RPMI7951 (cell line): ENCODE measurements at regions not wholly inside any gene's neighbourhood (a gene's known extent, or its start where the extent isn't known, plus 50 kb on each side); places are given as distances from the start of the nearest gene placed in this dataset.

ENCODE experiments used
- DNase-seq: peaks from one replicate; pipeline ENCODE4 v3.0.0-alpha.2; 2012; ENCODE audit warnings: low read depth

- DNase-seq, result no peak
These were observed 700.1 kb downstream of the MED13L start for GRCh38 chr12:115577401-115577800.

- no peak for DNase-seq
These were observed 702.7 kb downstream of the MED13L start for GRCh38 chr12:115574826-115575225.

- no peak for DNase-seq
These were observed 705.1 kb downstream of the MED13L start for GRCh38 chr12:115572440-115572839.

- DNase-seq, result no peak
These were observed 706.0 kb downstream of the MED13L start for GRCh38 chr12:115571446-115571845.

- DNase-seq, result no peak
These were observed 706.5 kb downstream of the MED13L start for GRCh38 chr12:115571027-115571426.

GRCh38 chr12:115570069-115570777, 707.3 kb downstream of the MED13L start:
- DNase-seq, result peak; percentile 64

- DNase-seq, result peak; percentile 11
These were observed 708.0 kb downstream of the MED13L start for GRCh38 chr12:115569345-115570068.

- no peak for DNase-seq
These were observed 719.2 kb downstream of the MED13L start for GRCh38 chr12:115558281-115558680.

- no peak for DNase-seq
These were observed 723.9 kb downstream of the MED13L start for GRCh38 chr12:115553622-115554021.

- peak; percentile 47 for DNase-seq
These were observed 734.2 kb downstream of the MED13L start for GRCh38 chr12:115543269-115543668.

- peak; percentile 72 for DNase-seq
These were observed 734.8 kb downstream of the MED13L start for GRCh38 chr12:115542656-115543055.

GRCh38 chr12:115541891-115542421, 735.5 kb downstream of the MED13L start:
- DNase-seq, result peak; percentile 45

GRCh38 chr12:115528466-115528865, 749.0 kb downstream of the MED13L start:
- DNase-seq, result peak; percentile 20

GRCh38 chr12:115521771-115522409, 755.6 kb downstream of the MED13L start:
- DNase-seq, result no peak

- DNase-seq, result no peak
These were observed 757.6 kb downstream of the MED13L start for GRCh38 chr12:115519887-115520286.

GRCh38 chr12:115519359-115519758, 758.1 kb downstream of the MED13L start:
- DNase-seq, result no peak

- no peak for DNase-seq
These were observed 759.6 kb downstream of the MED13L start for GRCh38 chr12:115517913-115518312.

- no peak for DNase-seq
These were observed 765.3 kb downstream of the MED13L start for GRCh38 chr12:115511986-115512711.

GRCh38 chr12:115511305-115511704, 766.2 kb downstream of the MED13L start:
- no peak for DNase-seq

GRCh38 chr12:115508990-115509389, 768.5 kb downstream of the MED13L start:
- DNase-seq, result no peak

- no peak for DNase-seq
These were observed 769.4 kb downstream of the MED13L start for GRCh38 chr12:115507951-115508722.
